NCI-H2171 treated with DMSO at 0.1 percent for 48 hours (cell line): ENCODE measurements at regions not wholly inside any gene's neighbourhood (a gene's known extent, or its start where the extent isn't known, plus 50 kb on each side); places are given as distances from the start of the nearest gene placed in this dataset.
A peak's percentile ranks its signal among the peaks of the same experiment; 100 is the strongest.

Experiments
- DNase-seq: peaks from one replicate; lab custom pipeline; 2025; lab: John Stamatoyannopoulos, UW

- DNase-seq = peak; percentile 12
Measured at GRCh38 chr5:7016999-7017747, 303.9 kb downstream of the TENT4A start.

- no peak for DNase-seq
Measured at GRCh38 chr5:7018198-7018597, 305.0 kb downstream of the TENT4A start.

GRCh38 chr5:7018601-7019000 lies 305.4 kb downstream of the TENT4A start:
- DNase-seq = no peak

GRCh38 chr5:7036192-7036835 lies 323.1 kb downstream of the TENT4A start:
- no peak for DNase-seq

- DNase-seq = no peak
Measured at GRCh38 chr5:7039074-7039473, 325.8 kb downstream of the TENT4A start.

- DNase-seq = no peak
Measured at GRCh38 chr5:7040111-7040510, 326.9 kb downstream of the TENT4A start.

- no peak for DNase-seq
Measured at GRCh38 chr5:7043797-7044196, 330.6 kb downstream of the TENT4A start.

GRCh38 chr5:7047511-7048261 lies 334.5 kb downstream of the TENT4A start:
- DNase-seq = no peak

- DNase-seq = no peak
Measured at GRCh38 chr5:7050986-7051385, 337.8 kb downstream of the TENT4A start.

GRCh38 chr5:7053125-7053524 lies 339.9 kb downstream of the TENT4A start:
- no peak for DNase-seq

GRCh38 chr5:7053528-7054209 lies 340.4 kb downstream of the TENT4A start:
- no peak for DNase-seq

- no peak for DNase-seq
Measured at GRCh38 chr5:7066471-7067235, 329.3 kb upstream of the ADCY2 start.

GRCh38 chr5:7068156-7068555 lies 327.8 kb upstream of the ADCY2 start:
- no peak for DNase-seq

GRCh38 chr5:7068899-7069298 lies 327.0 kb upstream of the ADCY2 start:
- no peak for DNase-seq

GRCh38 chr5:7072188-7072587 lies 323.8 kb upstream of the ADCY2 start:
- no peak for DNase-seq

GRCh38 chr5:7073666-7074065 lies 322.3 kb upstream of the ADCY2 start:
- no peak for DNase-seq

GRCh38 chr5:7074176-7074575 lies 321.8 kb upstream of the ADCY2 start:
- no peak for DNase-seq

GRCh38 chr5:7075470-7075869 lies 320.5 kb upstream of the ADCY2 start:
- DNase-seq = no peak

- DNase-seq = no peak
Measured at GRCh38 chr5:7078101-7078500, 317.8 kb upstream of the ADCY2 start.

GRCh38 chr5:7078901-7079300 lies 317.0 kb upstream of the ADCY2 start:
- DNase-seq = no peak

GRCh38 chr5:7080501-7080900 lies 315.4 kb upstream of the ADCY2 start:
- no peak for DNase-seq
